Globus pallidus (tissue), 1 donor: ENCODE measurements at regions not wholly inside any gene's neighbourhood (a gene's known extent, or its start where the extent isn't known, plus 50 kb on each side); places are given as distances from the start of the nearest gene placed in this dataset.
A peak's percentile ranks its signal among the peaks of the same experiment; 100 is the strongest.

ENCODE experiments used
- DNase-seq: peaks from one replicate; pipeline ENCODE4 v3.0.0-alpha.2; 2015; ENCODE audit warnings: low spot score

DNA sequence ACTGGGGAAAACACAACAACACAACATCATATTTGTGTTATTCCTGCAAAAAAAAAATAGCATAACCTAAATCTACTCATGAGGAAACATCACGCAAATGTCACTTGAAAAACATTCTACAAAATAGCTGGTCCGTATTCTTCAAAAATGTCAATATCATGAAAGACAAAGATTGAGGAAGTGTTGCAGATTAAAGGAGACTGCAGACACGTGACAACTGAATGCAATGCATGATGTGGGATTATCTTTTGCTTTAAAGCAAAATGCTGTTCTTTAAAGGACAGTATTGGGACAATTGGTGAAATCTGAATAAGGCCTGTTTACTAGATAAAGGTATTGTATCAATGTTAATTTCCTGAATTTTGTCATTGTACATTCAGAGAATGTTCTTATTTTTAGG lies 157.7 kb downstream of the SMIM20 start:
- DNase-seq = no peak

DNA sequence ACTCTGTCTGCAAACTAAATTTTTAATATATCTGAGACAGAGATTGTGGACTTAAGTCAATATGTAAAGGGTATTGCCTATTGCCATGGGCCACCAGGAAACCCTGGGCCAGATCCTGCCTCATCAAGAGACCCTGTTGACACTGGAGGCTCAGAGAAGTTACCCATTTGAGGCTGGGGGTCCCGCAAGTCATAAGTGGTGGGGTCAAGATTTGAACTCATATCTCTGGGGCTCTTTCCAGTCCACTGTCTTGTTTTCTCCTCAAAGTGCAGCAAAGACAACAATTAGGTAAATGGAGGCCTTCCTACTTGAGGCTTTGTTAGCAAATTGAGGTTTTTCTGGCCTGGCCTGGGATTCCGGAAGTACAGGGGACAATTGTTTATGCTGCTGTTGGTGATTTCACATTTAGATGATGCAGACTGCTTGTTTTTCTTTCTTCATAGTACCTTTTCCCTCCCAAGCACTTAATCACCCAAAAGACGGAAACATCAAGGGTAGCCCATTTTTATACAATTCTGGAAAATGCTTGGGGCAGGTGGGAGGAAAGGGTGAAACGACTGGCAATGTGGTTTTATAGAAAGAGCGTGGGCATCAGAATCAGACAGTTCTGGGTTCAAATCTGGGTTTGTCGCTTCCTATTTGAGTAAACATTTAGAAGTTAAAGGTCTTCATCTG lies 160.0 kb downstream of the SMIM20 start:
- DNase-seq = no peak

DNA sequence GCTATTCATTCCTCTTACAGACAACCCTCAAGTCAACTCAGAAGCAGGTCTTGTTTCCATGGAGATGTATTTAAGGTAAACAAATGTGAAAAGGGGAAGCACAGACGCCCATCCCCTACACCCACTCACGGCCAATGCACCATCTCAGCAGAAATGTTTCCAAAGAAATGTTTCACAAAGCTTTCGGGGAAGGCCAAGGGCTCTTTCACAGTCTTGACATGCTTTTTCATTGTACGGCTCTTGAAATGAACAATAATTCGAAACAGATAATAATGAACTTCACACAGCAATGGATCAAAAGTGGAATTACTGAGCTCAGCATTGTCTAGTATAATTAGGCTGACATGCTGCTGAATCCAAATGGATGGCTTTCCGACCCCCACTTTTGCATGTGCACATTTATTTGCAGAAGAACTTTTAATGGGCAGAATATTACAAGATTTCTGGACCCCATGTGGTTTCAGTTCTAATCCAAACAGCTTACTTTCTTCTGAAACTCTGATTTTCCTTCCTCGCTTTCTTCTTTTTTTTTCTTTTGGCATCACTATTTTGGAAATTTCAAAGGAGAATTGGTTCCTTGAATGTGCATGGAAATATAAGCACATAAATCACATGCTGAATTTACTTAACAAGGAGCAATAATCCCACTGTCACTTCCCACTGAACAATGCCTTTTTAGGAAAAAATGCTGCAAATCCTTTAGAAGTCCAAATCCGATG lies 160.9 kb downstream of the SMIM20 start:
- peak; percentile 35 for DNase-seq

DNA sequence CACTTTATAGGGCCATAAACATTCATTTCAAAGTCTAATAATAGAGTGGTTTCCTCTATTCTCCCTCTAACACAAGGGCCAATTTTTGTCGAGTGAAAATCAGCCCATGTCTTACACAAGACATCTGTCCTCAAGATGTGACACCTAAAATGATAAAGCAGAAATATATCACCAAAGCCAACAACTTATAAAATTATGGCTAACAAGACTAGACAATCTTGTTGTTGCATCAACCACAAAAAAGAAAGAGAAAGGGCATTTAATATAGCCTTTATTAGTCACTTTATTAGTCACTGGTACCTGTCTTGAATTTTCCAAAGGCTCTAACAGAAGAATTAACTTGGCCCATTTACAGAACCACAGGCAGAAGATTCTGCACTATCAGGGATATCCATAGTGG lies 161.6 kb downstream of the SMIM20 start:
- no peak for DNase-seq

DNA sequence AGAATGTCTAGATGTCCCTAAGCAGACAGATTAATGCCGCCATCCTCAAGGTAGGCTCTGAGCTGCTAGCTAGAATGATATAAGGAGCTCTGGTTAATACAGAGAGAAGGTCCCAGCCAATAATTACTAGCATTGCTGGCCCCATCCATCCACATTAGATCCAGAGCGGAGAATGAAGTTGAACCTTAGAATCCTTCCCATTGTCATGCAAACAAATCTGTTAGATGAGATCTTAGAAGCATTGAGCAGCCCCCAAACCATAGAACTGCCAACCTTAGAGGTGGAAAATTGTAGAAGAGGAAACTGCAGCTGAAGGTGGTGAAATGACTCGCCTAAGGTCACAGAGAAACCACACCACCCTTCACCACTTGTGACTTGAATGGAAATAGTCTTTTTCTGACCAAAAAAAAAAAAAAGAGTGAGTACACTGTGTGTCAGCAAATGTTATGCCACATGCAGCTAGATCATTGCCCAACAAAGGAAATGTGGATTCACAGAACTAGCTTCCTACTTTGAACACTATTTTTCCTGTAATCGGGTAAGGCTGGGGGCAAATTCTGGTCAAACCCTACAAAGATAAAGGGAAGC lies 162.1 kb downstream of the SMIM20 start:
- peak; percentile 16 for DNase-seq

DNA sequence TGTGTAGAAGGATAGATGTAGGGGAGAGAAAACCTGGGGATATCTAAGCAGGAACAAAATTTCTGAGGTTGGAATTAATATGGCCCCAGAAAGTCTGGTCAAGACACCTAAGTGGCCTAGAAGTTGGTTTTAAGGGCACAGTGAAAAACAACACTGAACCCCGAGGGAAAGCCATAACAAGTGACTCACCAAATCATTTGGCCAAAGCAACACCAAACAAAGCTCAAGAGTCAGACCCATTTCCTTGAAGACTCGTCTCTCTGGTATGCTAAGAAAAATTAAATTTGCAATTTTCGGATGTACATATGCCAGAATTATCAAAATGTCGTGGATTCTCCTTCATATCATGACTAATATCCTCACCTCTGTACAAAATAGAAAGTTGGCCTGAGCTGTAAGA lies 162.9 kb downstream of the SMIM20 start:
- DNase-seq = no peak

DNA sequence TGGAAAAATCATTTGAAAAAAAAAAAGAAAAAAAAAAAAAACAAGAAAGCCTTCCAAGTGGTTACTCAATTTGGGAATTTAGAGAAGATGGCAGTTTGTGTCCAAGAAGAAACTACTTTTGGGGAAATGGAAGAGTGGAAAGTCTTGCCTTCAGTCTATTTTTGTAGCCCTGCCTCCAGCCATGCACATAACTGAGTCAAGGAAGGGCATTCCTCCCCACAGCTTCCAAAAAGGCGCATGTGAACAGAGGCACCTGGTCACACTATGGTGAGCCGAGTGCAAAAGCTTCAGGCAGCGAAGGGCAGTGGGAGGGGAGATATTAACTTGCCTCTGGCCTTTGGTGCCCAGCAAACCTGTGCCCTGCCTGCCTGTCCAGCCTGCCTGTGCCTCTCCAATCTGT lies 163.7 kb downstream of the SMIM20 start:
- no peak for DNase-seq

DNA sequence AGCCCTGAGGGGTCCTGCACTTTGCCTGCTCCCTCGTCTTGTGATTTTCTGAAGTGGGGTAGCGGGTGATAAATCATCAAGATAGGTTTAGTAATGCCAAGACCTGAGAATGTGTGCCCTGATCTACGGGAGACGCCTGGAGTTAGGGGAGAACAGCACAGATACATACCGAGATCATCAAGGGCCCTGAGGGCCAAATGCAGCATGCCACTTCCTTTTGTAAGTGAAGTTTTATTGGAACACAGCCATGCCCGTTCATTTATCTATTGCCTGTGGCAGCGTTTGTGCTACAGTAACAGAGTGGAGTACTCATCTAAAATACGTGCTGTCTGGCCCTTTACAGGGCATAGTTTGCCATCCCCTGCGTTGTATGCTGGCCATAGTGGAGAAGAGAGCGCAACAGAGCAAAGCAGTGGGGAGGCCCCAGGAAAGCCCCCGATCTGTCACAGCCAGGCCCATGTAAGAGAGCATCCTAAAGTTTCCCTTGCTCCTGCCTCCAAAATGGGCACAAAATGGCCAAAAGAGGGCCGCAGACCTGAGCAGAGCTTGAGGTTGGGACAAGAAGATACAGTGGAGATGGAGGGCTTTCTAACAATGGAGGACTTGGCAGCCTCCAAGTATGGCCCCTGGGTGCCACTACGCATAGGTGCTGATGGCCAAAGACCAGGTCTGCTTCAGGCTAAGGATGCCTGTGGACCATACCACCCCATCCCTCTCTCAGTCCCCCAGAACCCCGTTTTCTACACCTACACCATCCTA lies 167.0 kb downstream of the SMIM20 start:
- DNase-seq = no peak

DNA sequence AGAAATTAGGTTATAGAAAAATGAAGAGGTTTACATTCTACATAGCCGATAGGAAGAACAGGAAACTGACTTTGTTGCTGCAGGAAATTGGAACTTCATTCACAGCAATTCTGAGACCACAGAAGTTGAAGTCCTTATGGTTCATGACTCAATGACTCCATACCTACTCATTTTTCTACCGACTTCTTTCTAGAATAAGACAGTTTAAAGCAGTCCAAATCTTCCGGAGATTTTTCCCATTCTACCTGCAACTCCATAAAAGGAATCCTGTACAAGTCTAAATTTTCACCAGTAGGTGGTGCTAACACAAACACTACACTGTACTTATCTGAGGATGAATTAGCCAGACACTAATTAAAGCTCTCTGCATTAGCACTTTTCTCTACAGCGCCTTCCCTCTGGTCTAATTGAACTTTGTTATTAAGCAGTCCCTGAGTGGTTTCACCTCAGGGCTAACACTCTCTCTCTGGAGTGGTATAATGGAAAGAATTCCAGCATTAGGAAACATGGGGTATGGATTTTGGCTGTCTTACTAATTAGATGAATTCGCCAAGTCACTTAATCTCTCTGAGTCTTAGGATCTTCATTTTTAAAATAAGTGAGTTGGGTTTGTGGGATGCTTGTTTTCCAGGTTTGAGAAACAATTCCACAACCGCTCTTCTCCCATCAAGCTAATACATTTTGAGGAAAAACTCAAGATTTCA lies 167.9 kb downstream of the SMIM20 start:
- peak; percentile 72 for DNase-seq

DNA sequence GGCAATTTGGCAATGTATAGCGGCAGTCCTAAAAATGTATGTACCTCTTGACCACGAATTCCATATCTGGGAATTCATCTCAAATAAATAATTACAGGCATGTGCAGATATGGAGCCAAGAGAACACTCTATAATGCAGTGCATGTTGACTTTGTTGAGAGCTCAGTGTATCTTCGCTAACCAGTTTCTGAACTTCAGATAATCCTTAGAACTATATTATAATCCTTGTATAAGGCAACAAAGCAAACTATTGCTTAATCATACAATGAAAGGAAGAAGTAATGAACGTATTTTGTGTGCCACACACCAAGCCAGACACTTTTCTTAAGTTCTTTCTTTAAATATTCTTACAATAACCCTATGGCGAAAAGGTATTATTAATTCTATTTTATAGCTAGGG lies 168.5 kb downstream of the SMIM20 start:
- DNase-seq = no peak

DNA sequence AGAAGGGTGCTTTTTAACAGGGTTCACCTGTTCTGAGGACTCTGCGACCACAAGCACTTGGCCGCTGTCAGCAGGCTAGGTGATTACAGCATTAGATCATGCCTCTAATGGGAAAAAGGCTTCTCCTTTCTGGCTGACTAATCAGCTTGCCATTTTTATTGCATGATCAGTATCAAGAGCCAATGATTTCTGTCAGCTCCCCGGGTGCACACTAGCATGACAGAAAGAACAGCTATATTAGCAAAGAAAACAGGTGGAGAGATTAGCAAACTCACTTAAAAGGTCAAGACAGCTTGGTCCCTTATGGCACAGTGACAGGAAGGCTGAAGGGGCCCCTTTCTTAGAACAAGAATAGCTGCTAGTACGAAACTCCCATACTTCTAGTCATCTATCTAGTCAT lies 170.0 kb downstream of the SMIM20 start:
- DNase-seq = no peak

DNA sequence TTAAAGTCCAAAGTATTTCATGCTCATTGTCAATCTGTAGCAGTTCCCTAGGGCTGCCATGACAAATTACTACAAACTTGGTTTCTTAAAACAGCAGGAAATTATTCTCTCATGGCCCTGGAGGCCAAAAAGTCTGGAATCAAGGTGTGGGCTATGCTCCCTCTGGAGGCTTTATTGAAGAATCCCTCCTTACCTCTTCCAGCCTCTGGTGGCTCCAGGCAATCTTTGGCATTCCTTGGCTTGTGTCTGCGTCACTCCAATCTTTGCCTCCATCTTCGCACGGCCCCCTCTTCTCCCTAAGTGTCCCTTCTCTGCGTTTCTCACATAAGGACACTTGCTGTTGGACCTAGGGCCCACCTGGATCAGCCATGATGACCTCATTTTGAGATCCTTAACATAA lies 170.4 kb downstream of the SMIM20 start:
- no peak for DNase-seq

DNA sequence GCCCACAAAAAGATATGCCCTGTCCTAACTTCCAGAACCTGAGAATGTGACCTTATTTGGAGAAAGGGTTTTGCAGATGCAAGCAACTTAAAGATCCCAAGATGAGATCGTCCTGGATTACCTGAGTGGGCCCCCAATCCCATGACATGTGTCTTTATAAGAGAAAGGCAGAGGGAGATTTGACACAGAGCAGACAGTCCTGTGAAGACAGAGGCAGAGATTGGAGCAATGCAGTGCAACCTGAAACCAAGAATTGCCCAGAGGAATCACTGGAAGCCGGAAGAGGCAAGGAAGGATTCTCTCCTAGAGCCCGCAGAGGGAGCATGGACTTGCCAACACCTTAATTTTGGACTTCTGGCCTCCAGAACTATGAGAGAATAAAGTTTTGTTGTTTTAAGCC lies 171.5 kb downstream of the SMIM20 start:
- DNase-seq = no peak

DNA sequence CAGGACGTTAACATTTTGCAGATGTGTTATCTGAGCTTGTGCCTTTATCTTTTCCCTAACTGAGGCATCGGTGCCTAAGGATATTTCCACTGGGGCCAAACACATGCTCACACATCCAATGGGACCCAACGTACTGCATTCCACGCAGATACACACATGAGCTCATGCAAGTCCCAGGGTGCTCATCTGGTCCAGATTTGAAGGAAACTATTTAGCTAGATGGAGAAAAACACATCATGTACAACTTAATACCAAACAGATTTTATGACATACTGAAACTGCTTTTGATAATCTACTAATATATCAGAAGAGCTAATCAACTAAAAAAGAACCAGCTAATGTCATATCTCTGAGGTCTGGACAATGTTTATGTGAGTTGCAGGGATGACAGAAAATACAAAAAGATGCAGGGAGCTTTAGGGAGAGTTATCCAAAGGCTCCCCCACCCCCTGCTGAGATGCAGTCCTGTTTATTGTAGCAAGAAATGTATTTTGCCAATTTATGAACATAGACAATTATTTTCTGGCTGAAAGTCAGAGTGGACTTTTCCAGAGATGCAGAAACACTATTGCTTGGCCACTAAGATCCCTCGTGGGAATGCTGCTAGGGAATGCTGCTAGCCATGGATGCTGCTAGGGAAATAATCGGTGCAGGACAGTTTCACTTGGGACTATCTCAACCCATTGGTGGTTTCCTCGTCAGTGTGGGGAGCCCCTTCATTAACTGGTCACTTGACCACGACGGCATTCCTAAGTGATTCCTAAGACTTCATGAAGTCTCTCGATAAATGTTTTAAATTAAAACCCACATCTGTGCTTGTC lies 172.8 kb downstream of the SMIM20 start:
- DNase-seq = no peak

DNA sequence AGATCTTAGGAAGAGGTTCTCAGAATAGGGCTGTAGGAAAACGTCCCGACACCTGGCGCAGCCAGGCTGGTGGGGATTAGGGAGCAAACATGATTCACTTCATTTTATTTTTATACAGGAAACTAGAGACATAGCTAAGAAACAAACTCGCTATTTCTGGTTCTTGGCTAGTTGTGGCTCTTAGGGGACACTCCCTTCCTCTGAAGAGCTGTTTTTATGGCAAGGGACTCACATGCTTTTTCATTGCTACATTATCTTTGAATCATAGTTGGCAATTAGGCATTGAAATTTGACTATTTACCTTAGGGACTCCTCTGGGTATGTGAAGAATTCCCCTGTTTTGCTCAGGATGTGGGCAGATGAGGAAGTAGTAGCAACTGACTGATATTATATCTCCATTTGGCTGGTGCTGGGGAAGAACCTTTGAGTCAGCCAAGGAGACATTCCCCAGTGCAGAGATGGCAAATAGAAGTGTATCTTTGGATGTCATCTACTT lies 174.5 kb downstream of the SMIM20 start:
- no peak for DNase-seq

DNA sequence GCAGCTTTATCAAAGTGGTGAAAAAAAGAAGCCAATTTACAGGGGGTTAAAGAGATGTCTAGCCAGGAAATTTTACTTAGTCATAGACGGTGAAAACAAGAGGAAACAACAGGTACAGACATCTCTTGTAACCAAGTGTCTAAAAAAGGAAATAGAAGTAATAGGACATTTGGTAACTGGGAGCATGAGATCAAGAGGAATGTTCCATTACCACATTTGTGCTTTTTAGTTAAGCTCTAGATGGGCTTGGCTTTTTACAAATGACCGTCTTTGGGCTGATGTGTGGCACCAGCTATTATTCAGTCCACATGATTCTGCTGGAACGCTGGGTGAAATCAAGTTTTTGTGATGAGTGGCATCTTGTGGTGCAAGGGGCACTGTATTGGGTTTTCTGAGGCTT lies 179.5 kb downstream of the SMIM20 start:
- DNase-seq = no peak

DNA sequence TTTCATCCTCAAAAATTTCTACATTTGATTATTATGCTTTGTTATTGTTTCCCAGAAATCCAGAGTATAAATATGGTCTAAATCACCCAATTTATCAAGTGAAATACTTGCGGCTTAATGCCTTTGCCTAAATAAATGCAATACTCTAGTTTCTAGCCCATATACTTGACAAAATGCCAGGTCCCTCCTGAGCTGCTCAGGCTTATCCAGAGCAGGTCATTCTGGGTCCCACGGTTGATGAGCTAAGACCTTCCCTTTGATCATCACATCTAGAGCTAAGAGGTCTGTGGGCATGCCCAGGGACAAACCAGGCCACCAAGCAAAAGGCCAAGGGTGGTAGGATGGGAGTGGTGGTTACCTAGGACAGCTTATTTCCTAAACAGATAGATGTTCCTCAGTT lies 180.1 kb downstream of the SMIM20 start:
- DNase-seq = no peak

DNA sequence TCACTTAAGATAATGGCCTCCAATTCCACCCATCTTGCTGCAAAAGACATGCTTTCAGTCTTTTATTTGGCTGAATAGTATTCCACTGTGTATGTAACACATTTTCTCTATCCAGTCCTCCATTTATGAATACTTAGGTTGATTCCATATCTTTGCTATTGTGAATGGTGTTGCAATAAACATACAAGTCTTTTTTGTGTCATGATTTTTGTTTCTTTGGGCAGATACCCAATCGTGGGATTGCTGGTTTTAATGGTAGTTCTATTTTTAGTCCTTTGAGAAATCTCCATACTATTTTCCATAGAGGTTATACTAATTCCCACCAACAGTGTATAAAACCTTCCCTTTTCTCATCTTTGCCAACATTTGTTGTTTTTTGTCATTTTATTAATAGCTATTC lies 180.9 kb downstream of the SMIM20 start:
- no peak for DNase-seq

DNA sequence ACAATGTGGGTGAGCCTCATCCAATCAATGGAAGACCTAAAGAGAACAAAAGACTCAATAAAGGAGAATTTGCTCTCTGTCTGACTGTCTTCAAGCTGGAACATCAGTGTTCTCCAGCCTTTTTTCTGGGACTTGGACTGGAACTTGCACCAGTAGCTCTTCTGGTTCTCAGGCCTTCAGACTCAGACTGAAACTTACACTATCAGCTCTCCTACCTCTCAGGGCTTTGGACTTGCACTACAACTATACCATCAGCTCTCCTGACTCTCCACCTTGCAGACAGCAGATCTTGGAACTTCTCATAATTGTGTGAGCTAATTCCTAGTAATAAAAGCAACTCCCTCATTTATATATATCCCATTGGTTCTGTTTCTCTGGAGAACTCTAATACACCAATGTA lies 185.9 kb downstream of the SMIM20 start:
- DNase-seq = no peak

DNA sequence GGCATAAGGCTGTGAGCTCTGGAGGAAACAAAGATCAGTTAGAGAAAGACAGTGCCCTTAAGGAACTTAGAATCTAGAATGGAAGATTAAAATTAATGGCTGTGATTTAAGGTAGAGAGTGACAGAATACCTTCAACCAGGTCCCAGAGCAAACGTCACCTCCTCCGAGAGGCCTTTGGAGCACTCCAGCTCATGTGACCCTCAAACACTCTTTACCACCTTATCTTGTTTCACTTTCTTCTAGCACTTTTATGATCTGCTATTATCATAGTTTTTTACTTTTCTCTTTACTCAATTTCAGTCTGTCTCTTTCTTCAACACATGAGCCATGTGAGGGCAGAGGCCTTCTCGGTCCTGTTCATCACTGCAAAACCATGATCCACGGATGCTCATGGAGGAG lies 187.0 kb downstream of the SMIM20 start:
- no peak for DNase-seq

DNA sequence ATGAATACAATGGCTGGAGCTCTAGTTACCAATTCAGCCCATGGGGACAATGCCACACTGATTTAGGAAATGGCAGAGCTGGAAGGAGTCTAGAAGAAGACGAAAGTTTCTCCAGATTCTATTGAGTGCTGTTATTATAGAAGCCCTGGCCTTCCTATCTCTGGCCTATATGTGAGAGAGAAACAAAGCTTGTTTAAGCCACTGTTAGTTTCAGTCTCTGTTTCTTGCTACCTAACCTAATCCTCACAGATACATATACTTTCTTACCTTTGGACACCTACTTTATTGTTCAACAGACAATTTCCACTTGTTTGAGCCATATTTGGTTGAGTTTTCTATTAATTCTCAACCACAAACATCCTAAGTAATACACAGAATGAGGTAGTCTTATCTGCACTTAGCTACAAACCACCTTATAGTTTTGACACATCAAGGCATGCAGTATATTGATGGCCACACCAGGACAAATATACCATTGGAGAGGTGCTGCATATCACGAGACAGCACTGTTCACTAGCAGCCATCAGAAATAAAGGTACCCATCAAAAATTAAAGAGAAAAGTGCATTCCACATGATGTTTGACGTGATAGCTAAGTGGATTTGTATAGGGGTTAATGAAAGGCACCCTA lies 190.2 kb downstream of the SMIM20 start:
- no peak for DNase-seq
